HG02938 (cell line): ENCODE measurements at regions not wholly inside any gene's neighbourhood (a gene's known extent, or its start where the extent isn't known, plus 50 kb on each side); places are given as distances from the start of the nearest gene placed in this dataset.
"Not testable (repeated sequence)": the region's sequence is repeated elsewhere in the genome, so short reads cannot be mapped to it uniquely, and the experiment has no call there.

Experiments
- ATAC-seq: cut with Tn5 transposase; IDR thresholded peaks from one replicate; pipeline ENCODE4 v1.9.1; 2021; ENCODE audit warnings: mild to moderate bottlenecking, moderate library complexity; ENCODE audit not compliant: unreplicated experiment

GRCh38 chr3:86379280-86379679 is 611.7 kb downstream of the VGLL3 start:
- ATAC-seq = no peak

GRCh38 chr3:86378829-86379228 is 612.1 kb downstream of the VGLL3 start:
- no peak for ATAC-seq

GRCh38 chr3:86335566-86335965 is 655.4 kb downstream of the VGLL3 start:
- not testable (repeated sequence) for ATAC-seq

- no peak for ATAC-seq
Observed at GRCh38 chr3:86333636-86334035, 657.3 kb downstream of the VGLL3 start.

GRCh38 chr3:86303935-86304334 is 687.0 kb downstream of the VGLL3 start:
- no peak for ATAC-seq

GRCh38 chr3:86282106-86282787 is 708.7 kb downstream of the VGLL3 start:
- ATAC-seq = no peak

GRCh38 chr3:86269364-86270155 is 721.4 kb downstream of the VGLL3 start:
- no peak for ATAC-seq

- ATAC-seq = no peak
Observed at GRCh38 chr3:86257955-86258641, 732.9 kb downstream of the VGLL3 start.

- no peak for ATAC-seq
Observed at GRCh38 chr3:86254480-86254879, 736.5 kb downstream of the VGLL3 start.

- no peak for ATAC-seq
Observed at GRCh38 chr3:86251781-86252180, 739.2 kb downstream of the VGLL3 start.

- ATAC-seq = no peak
Observed at GRCh38 chr3:86249833-86250232, 741.1 kb downstream of the VGLL3 start.

- ATAC-seq = no peak
Observed at GRCh38 chr3:86245360-86245759, 745.6 kb downstream of the VGLL3 start.

GRCh38 chr3:86244905-86245304 is 746.0 kb downstream of the VGLL3 start:
- no peak for ATAC-seq

- ATAC-seq = no peak
Observed at GRCh38 chr3:86239946-86240345, 751.0 kb downstream of the VGLL3 start.

GRCh38 chr3:86234506-86235254 is 756.3 kb downstream of the VGLL3 start:
- ATAC-seq = no peak

- ATAC-seq = no peak
Observed at GRCh38 chr3:86230762-86231161, 760.2 kb downstream of the VGLL3 start.

- ATAC-seq = no peak
Observed at GRCh38 chr3:86229775-86230094, 761.2 kb downstream of the VGLL3 start.

- no peak for ATAC-seq
Observed at GRCh38 chr3:86229086-86229774, 761.7 kb downstream of the VGLL3 start.

GRCh38 chr3:86228101-86228500 is 762.8 kb downstream of the VGLL3 start:
- no peak for ATAC-seq

- no peak for ATAC-seq
Observed at GRCh38 chr3:86225461-86225860, 765.5 kb downstream of the VGLL3 start.

- no peak for ATAC-seq
Observed at GRCh38 chr3:86221601-86222000, 769.3 kb downstream of the VGLL3 start.
